ENCODE measurements at regions not wholly inside any gene's neighbourhood (a gene's known extent, or its start where the extent isn't known, plus 50 kb on each side); places are given as distances from the start of the nearest gene placed in this dataset.

- Histone ChIP-seq H3K4me3 (IDR thresholded peaks at IDR 0.05; ENCODE audit: insufficient read depth, low read depth, low read length) (no peak overlapping the region), H3K9ac (no peak overlapping the region), H3K27ac (no peak overlapping the region), H4K20me1 (ENCODE audit: insufficient read depth) (no peaks in the 10 kb centered on the region), H3K79me2 (ENCODE audit: insufficient read depth, low read depth) (no peaks in the 10 kb centered on the region), H3K4me2 (no peak overlapping the region), H3K27me3 (ENCODE audit: insufficient read depth, low read depth) (no peaks in the 10 kb centered on the region), H3K4me1 (ENCODE audit: low read depth, poor library complexity, severe bottlenecking) (no peaks in the 10 kb centered on the region), H2AFZ (ENCODE audit: low read depth) (no peak overlapping the region), H3K36me3 (ENCODE audit: insufficient read depth) (no peaks in the 10 kb centered on the region)
- TF ChIP-seq CTCF (conservative IDR thresholded peaks at IDR 0.05; ENCODE audit: low read depth, low read length) = no peak
Observed at GRCh38 chr16:65608455-65608854, 486.6 kb upstream of the CDH11 start.

- Histone ChIP-seq H3K79me2 (ENCODE audit: insufficient read depth, low read depth) (no peaks in the 10 kb centered on the region), H4K20me1 (ENCODE audit: insufficient read depth) (no peaks in the 10 kb centered on the region), H3K9ac (no peak overlapping the region), H3K4me2 (no peak overlapping the region), H3K4me1 (ENCODE audit: low read depth, poor library complexity, severe bottlenecking) (no peaks in the 10 kb centered on the region), H3K4me3 (IDR thresholded peaks at IDR 0.05; ENCODE audit: insufficient read depth, low read depth, low read length) (no peak overlapping the region), H3K36me3 (ENCODE audit: insufficient read depth) (no peaks in the 10 kb centered on the region), H3K27me3 (ENCODE audit: insufficient read depth, low read depth) (no peaks in the 10 kb centered on the region), H2AFZ (ENCODE audit: low read depth) (no peak overlapping the region), H3K27ac (no peak overlapping the region)
- TF ChIP-seq CTCF (conservative IDR thresholded peaks at IDR 0.05; ENCODE audit: low read depth, low read length) = no peak
Observed at GRCh38 chr16:65604771-65605170, 482.9 kb upstream of the CDH11 start.

- Histone ChIP-seq H3K27me3 (ENCODE audit: insufficient read depth, low read depth) (no peaks in the 10 kb centered on the region), H3K4me3 (IDR thresholded peaks at IDR 0.05; ENCODE audit: insufficient read depth, low read depth, low read length) (no peak overlapping the region)
Observed at GRCh38 chr16:65601781-65602180, 479.9 kb upstream of the CDH11 start.

GRCh38 chr16:65600629-65601028 is 478.8 kb upstream of the CDH11 start:
- Histone ChIP-seq H3K27ac (no peak overlapping the region), H3K36me3 (ENCODE audit: insufficient read depth) (no peaks in the 10 kb centered on the region), H3K27me3 (ENCODE audit: insufficient read depth, low read depth) (no peaks in the 10 kb centered on the region), H3K4me3 (IDR thresholded peaks at IDR 0.05; ENCODE audit: insufficient read depth, low read depth, low read length) (no peak overlapping the region), H3K79me2 (ENCODE audit: insufficient read depth, low read depth) (no peaks in the 10 kb centered on the region), H3K9ac (no peak overlapping the region), H4K20me1 (ENCODE audit: insufficient read depth) (no peaks in the 10 kb centered on the region), H2AFZ (ENCODE audit: low read depth) (no peak overlapping the region), H3K4me1 (ENCODE audit: low read depth, poor library complexity, severe bottlenecking) (no peaks in the 10 kb centered on the region), H3K4me2 (no peak overlapping the region)
- TF ChIP-seq CTCF (conservative IDR thresholded peaks at IDR 0.05; ENCODE audit: low read depth, low read length) = no peak

More at GRCh38 chr16:65601781-65602180, 479.9 kb upstream of the CDH11 start:
- Histone ChIP-seq H3K4me2 (no peak overlapping the region), H2AFZ (ENCODE audit: low read depth) (no peak overlapping the region), H3K27ac (no peak overlapping the region), H3K36me3 (ENCODE audit: insufficient read depth) (no peaks in the 10 kb centered on the region), H3K79me2 (ENCODE audit: insufficient read depth, low read depth) (no peaks in the 10 kb centered on the region), H4K20me1 (ENCODE audit: insufficient read depth) (no peaks in the 10 kb centered on the region), H3K4me1 (ENCODE audit: low read depth, poor library complexity, severe bottlenecking) (no peaks in the 10 kb centered on the region), H3K9ac (no peak overlapping the region)
- TF ChIP-seq CTCF (conservative IDR thresholded peaks at IDR 0.05; ENCODE audit: low read depth, low read length) = no peak
